ENCODE measurements at regions not wholly inside any gene's neighbourhood (a gene's known extent, or its start where the extent isn't known, plus 50 kb on each side); places are given as distances from the start of the nearest gene placed in this dataset.

GRCh38 chr5:103962023-103962422 lies 399.4 kb upstream of the NUDT12 start:
- no peaks in the 10 kb centered on the region for H3K9me3 ChIP-seq (ENCODE audit: low read depth)
- no peak overlapping the region for H2AFZ ChIP-seq
- no peaks in the 10 kb centered on the region for H3K36me3 ChIP-seq (replicated peaks; ENCODE audit: insufficient read depth, low read depth)
- WGBS (ENCODE audit: low lambda C conversion rate, missing lambda C conversion rate) = 84% methylated on average over 1 of the region's 1 CpG
- H3K4me1 ChIP-seq (ENCODE audit: insufficient read depth) = no peaks in the 10 kb centered on the region
- H4K20me1 ChIP-seq (ENCODE audit: insufficient read depth, poor library complexity, severe bottlenecking) = no peaks in the 10 kb centered on the region
- no peaks in the 10 kb centered on the region for H3K27me3 ChIP-seq
- no peak overlapping the region for H3K27ac ChIP-seq
- no peaks in the 10 kb centered on the region for H3K9me2 ChIP-seq (replicated peaks; ENCODE audit: insufficient read depth)
- DNase-seq (ENCODE audit: low spot score) = no peak
- no peak overlapping the region for H3K4me2 ChIP-seq
- no peaks in the 10 kb centered on the region for H3K79me2 ChIP-seq
- H3K4me3 ChIP-seq = no peak overlapping the region
- TF ChIP-seq EZH2phosphoT487 (IDR thresholded peaks at IDR 0.05; ENCODE audit: low read depth, severe bottlenecking, unreplicated experiment) (no peak), EZH2 (IDR thresholded peaks at IDR 0.05; ENCODE audit: borderline replicate concordance) (no peak), CTCF (IDR thresholded peaks at IDR 0.05; ENCODE audit: poor library complexity) (no peak)

- no peak for DNase-seq (ENCODE audit: low spot score)
- H3K4me3 ChIP-seq = no peak overlapping the region
Measured at GRCh38 chr5:103953601-103954382, 391.2 kb upstream of the NUDT12 start.

GRCh38 chr5:103951776-103952175 lies 389.2 kb upstream of the NUDT12 start:
- no peak for DNase-seq (ENCODE audit: low spot score)
- WGBS (ENCODE audit: low lambda C conversion rate, missing lambda C conversion rate) = 76% methylated on average over 1 of the region's 1 CpG
- Histone ChIP-seq H3K79me2 (no peaks in the 10 kb centered on the region), H3K4me3 (no peak overlapping the region), H3K9me3 (ENCODE audit: low read depth) (no peaks in the 10 kb centered on the region), H2AFZ (no peak overlapping the region), H3K4me2 (no peak overlapping the region), H3K9me2 (replicated peaks; ENCODE audit: insufficient read depth) (no peaks in the 10 kb centered on the region), H3K36me3 (replicated peaks; ENCODE audit: insufficient read depth, low read depth) (no peaks in the 10 kb centered on the region), H4K20me1 (ENCODE audit: insufficient read depth, poor library complexity, severe bottlenecking) (no peaks in the 10 kb centered on the region), H3K27me3 (no peaks in the 10 kb centered on the region), H3K27ac (no peak overlapping the region), H3K4me1 (ENCODE audit: insufficient read depth) (no peaks in the 10 kb centered on the region)
- TF ChIP-seq CTCF (IDR thresholded peaks at IDR 0.05; ENCODE audit: poor library complexity) = no peak
- no peak for TF ChIP-seq EZH2 (IDR thresholded peaks at IDR 0.05; ENCODE audit: borderline replicate concordance)
- TF ChIP-seq EZH2phosphoT487 (IDR thresholded peaks at IDR 0.05; ENCODE audit: low read depth, severe bottlenecking, unreplicated experiment) = no peak

More at GRCh38 chr5:103953601-103954382, 391.2 kb upstream of the NUDT12 start:
- H3K79me2 ChIP-seq = no peaks in the 10 kb centered on the region
- H2AFZ ChIP-seq = no peak overlapping the region
- no peak overlapping the region for H3K4me2 ChIP-seq
- H3K36me3 ChIP-seq (replicated peaks; ENCODE audit: insufficient read depth, low read depth) = no peaks in the 10 kb centered on the region
- H3K27ac ChIP-seq = no peak overlapping the region
- no peaks in the 10 kb centered on the region for H4K20me1 ChIP-seq (ENCODE audit: insufficient read depth, poor library complexity, severe bottlenecking)
- WGBS (ENCODE audit: low lambda C conversion rate, missing lambda C conversion rate) = 95% methylated on average over 36 of the region's 47 CpGs
- TF ChIP-seq CTCF (IDR thresholded peaks at IDR 0.05; ENCODE audit: poor library complexity) = no peak
- no peaks in the 10 kb centered on the region for H3K9me3 ChIP-seq (ENCODE audit: low read depth)
- no peaks in the 10 kb centered on the region for H3K27me3 ChIP-seq
- no peaks in the 10 kb centered on the region for H3K4me1 ChIP-seq (ENCODE audit: insufficient read depth)
- H3K9me2 ChIP-seq (replicated peaks; ENCODE audit: insufficient read depth) = no peaks in the 10 kb centered on the region
